GM18505 (cell line): ENCODE measurements at regions not wholly inside any gene's neighbourhood (a gene's known extent, or its start where the extent isn't known, plus 50 kb on each side); places are given as distances from the start of the nearest gene placed in this dataset.

Experiments
- ATAC-seq: cut with Tn5 transposase; IDR thresholded peaks from one replicate; pipeline ENCODE4 v1.9.1; 2021; ENCODE audit not compliant: unreplicated experiment
- POLR2A ChIP-seq: IDR thresholded peaks from 4 replicates; pipeline ENCODE4 v1.6.1; 2011; ENCODE audit warnings: borderline replicate concordance; ENCODE audit not compliant: insufficient read depth, insufficient read length; ENCODE audit errors: extremely low read depth

GRCh38 chr18:72152935-72153334 is 391.2 kb downstream of the CBLN2 start:
- no peak for TF ChIP-seq POLR2A
- no peak for ATAC-seq

- no peak for ATAC-seq
Measured at GRCh38 chr18:72147830-72148229, 396.3 kb downstream of the CBLN2 start.

DNA sequence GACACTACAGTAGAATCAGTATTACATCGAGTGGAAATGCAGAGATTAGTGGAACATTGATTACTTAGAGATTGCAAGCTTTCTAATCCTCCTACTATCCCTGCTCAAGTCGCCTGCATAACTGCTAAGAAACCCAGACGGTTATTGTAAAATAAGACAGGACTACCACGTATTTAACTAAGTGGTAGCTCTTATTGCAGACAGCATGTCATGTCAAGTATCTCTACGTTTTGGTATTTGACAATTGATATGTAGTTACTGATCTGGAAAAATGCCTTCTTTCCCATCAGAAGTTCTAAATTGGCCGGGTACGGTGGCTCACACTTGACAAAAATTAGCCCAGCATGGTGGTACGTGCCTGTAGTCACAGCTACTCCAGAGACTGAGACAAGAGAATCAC is 404.1 kb downstream of the CBLN2 start:
- no peak for TF ChIP-seq POLR2A
- ATAC-seq: no peak

More at GRCh38 chr18:72147830-72148229, 396.3 kb downstream of the CBLN2 start:
- no peak for TF ChIP-seq POLR2A

DNA sequence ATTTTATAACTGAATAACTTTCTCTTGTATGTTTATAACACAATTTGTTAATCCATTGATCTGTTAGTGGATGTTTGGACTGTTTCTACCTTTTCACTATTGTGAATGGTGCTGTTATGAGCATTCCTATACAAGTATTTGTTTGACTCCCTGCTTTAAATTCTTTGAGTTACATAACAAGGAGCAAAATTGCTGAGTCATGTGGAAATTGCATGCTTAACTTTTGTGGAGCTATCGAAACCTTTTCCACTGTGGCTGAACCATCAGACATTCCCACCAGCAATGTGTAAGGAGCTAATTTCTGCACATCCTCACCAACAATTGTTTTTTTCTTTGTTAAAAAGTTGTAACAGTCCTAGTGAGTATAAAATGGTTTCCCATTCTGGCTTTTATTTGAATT is 415.5 kb downstream of the CBLN2 start:
- TF ChIP-seq POLR2A: no peak
- ATAC-seq: no peak

DNA sequence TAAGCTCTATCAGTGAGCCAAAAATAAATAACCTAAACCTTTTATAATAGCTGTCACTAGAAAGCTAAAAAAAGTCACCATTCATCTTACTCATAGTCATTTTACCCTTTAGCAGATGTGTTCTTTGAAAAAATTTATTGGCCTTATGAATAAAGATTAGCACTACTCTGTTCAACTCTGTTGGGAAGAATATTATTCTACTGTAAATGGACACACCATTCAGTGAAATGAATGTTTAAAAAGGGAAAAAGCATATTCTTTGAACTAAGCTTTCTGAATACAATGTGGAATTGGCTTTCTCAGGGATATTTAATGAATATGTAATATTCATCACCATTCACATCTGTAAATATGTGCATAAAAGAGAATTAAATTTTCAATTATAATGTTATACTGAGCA is 422.0 kb downstream of the CBLN2 start:
- no peak for TF ChIP-seq POLR2A
- no peak for ATAC-seq

GRCh38 chr18:72119082-72119481 is 425.1 kb downstream of the CBLN2 start:
- ATAC-seq: no peak
- TF ChIP-seq POLR2A: no peak

DNA sequence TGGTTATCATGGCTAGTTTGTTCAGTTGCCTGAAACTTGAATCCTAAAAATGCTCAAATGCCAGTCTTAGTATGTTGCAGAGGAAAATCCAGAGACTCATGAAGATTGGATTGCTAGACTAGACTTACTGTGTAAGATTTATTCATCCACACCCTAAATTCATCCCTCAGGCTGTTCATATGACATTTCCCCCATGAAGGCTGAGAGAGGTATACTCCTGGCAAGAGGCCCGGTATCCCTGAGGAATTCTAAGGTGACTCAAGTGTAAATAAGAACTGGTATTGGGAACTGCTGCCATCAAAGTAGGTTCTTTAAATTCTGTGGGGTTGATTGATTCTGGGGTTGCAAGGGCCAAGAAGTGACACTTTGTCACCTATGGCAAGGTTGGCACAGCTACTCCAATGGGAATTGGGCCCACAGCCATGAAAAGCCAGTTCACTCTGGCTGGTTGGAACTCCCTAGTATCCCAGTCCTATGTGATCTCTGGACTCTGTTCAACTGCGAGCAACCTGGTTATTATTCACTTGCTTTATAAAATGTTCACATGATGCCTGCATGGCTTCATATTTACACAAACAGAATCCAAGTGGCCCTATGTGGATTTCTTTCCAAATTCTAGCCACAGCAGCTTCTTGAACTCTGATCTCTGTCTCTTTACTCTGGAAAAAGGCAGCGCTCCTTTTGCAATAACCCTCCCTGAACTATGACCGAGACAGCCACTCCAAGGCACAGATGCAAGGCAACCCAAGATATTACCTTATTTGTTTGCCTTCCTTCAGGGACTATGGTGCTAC is 429.1 kb downstream of the CBLN2 start:
- no peak for ATAC-seq
- no peak for TF ChIP-seq POLR2A

GRCh38 chr18:72107647-72108383 is 436.3 kb downstream of the CBLN2 start:
- ATAC-seq: no peak
- no peak for TF ChIP-seq POLR2A

GRCh38 chr18:72104851-72105250 is 439.3 kb downstream of the CBLN2 start:
- no peak for TF ChIP-seq POLR2A
- ATAC-seq: no peak

DNA sequence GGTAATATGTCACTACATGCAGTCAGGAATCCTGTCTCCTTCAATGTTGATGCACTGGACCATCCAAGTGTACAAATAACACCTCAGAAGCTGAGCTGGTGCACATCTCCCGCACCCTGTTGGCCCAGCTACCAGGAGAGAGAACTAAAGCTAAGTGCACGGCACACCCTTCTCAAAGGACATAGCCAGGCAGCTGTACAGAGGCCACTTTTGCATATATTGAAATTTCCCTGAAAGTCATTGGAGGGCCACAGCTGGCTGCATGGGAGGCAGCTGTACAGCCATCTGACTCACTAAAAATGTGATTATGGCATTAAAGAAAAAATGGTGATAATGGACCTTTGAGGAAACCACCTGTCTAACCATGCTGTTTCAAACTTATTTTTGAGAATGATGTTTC is 441.7 kb downstream of the CBLN2 start:
- no peak for TF ChIP-seq POLR2A

GRCh38 chr18:72100465-72101004 is 443.6 kb downstream of the CBLN2 start:
- ATAC-seq: no peak
- no peak for TF ChIP-seq POLR2A

More for the DNA sequence above, 441.7 kb downstream of the CBLN2 start:
- ATAC-seq: no peak

- no peak for ATAC-seq
- TF ChIP-seq POLR2A: no peak
Measured at GRCh38 chr18:72091369-72091768, 452.8 kb downstream of the CBLN2 start.

DNA sequence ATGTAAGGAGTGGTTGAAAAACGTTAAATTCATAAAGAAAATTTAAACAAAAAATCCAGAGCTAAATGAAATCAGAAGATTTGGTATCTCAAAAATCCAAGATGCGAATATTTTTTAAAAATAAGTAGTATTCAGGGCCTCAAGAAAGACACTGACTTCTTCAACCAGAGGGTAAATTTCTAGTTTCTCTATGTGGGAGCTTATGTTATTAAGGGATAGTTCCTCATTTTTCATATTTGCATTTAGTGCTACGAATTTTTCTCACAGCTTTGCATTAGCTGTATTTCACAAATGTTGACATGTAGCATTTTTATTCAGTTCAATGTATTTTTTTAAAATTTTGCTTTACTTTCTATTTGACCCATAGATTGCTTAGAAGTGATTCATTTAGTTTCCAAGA is 454.7 kb downstream of the CBLN2 start:
- ATAC-seq: no peak
- no peak for TF ChIP-seq POLR2A

GRCh38 chr18:72086421-72086820 is 457.7 kb downstream of the CBLN2 start:
- no peak for ATAC-seq
- no peak for TF ChIP-seq POLR2A
